ENCODE measurements at regions not wholly inside any gene's neighbourhood (a gene's known extent, or its start where the extent isn't known, plus 50 kb on each side); places are given as distances from the start of the nearest gene placed in this dataset.

DNA sequence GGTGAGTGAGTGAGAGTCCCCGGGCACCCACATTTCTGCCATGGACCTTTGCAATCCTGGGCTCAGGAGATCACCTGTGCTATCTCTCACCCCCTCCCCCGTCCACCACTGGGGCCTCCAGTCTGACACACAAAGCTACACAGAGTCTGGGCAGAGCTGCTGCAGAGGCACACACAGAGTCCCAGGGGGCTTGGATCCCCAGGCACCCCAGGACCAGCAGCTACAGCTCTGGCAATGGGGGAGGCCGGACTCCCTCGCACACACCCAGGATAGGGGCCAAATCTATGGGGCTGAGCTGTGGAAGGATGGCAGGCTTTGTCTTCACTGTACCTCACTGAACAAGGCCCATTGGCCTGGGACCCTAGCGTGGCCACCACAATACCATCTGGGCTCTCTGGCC is 328.8 kb downstream of the MAN2A1 start:
- no peak for TF ChIP-seq CTCF (IDR thresholded peaks at IDR 0.05; ENCODE audit: low read depth, low read length)
- Histone ChIP-seq H3K9me3 (no peaks in the 10 kb centered on the region), H3K27me3 (no peaks in the 10 kb centered on the region), H3K4me1 (no peaks in the 10 kb centered on the region), H3K36me3 (no peaks in the 10 kb centered on the region), H3K4me3 (ENCODE audit: low read depth, low read length) (no peak overlapping the region)
- DNase-seq, result no peak

GRCh38 chr5:110019119-110019518 is 329.4 kb downstream of the MAN2A1 start:
- no peaks in the 10 kb centered on the region for H3K36me3 ChIP-seq
- no peak for DNase-seq
- no peak for TF ChIP-seq CTCF (IDR thresholded peaks at IDR 0.05; ENCODE audit: low read depth, low read length)
- no peaks in the 10 kb centered on the region for H3K9me3 ChIP-seq
- no peak overlapping the region for H3K4me3 ChIP-seq (ENCODE audit: low read depth, low read length)
- H3K27me3 ChIP-seq, result no peaks in the 10 kb centered on the region
- no peaks in the 10 kb centered on the region for H3K4me1 ChIP-seq

DNA sequence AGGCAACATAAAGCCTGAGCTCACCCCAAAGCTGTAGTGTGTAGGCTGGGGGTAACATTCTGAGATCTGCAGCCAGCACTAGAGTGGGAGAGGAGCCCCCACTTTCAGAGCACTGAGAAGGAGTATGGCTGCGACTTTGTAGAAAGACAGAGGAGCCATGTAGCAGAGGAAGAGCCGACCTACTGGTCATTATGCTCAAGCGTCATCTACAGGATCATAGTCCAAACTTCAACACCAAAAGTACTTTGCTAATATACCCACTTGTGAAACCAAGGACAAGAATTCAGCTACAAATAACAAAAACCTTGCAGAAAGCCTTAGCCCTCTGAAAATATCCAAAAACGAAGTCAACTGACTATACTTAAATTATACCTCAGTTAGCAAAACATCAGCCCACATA is 330.1 kb downstream of the MAN2A1 start:
- Histone ChIP-seq H3K4me3 (ENCODE audit: low read depth, low read length) (no peak overlapping the region), H3K36me3 (no peaks in the 10 kb centered on the region), H3K9me3 (no peaks in the 10 kb centered on the region), H3K4me1 (no peaks in the 10 kb centered on the region), H3K27me3 (no peaks in the 10 kb centered on the region)
- no peak for DNase-seq
- no peak for TF ChIP-seq CTCF (IDR thresholded peaks at IDR 0.05; ENCODE audit: low read depth, low read length)

DNA sequence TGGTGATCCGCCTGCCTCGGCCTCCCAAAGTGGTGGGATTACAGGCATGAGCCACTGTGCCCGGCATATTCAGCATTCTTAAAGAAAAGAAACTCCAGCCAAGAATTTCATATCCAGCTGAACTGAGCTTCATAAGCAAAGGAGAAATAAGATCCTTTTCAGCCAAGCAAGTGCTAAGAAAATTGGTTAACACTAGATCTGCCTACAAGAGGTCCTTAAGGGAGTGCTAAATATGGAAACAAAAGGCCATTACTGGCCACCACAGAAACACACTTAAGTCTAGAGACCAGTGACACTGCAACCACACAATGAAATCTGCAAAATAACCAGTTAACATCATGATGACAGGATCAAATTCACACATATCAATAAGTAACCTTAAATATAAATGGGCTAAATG is 331.5 kb downstream of the MAN2A1 start:
- Histone ChIP-seq H3K27me3 (no peaks in the 10 kb centered on the region), H3K9me3 (no peaks in the 10 kb centered on the region), H3K36me3 (no peaks in the 10 kb centered on the region), H3K4me1 (no peaks in the 10 kb centered on the region), H3K4me3 (ENCODE audit: low read depth, low read length) (no peak overlapping the region)
- TF ChIP-seq CTCF (IDR thresholded peaks at IDR 0.05; ENCODE audit: low read depth, low read length), result no peak
- DNase-seq, result no peak

GRCh38 chr5:110025160-110025559 is 335.4 kb downstream of the MAN2A1 start:
- no peak for DNase-seq
- H3K27me3 ChIP-seq, result no peaks in the 10 kb centered on the region
- no peak for TF ChIP-seq CTCF (IDR thresholded peaks at IDR 0.05; ENCODE audit: low read depth, low read length)
- H3K4me1 ChIP-seq, result no peaks in the 10 kb centered on the region
- H3K4me3 ChIP-seq (ENCODE audit: low read depth, low read length), result no peak overlapping the region
- no peaks in the 10 kb centered on the region for H3K36me3 ChIP-seq
- H3K9me3 ChIP-seq, result no peaks in the 10 kb centered on the region

GRCh38 chr5:110027527-110028322 is 338.0 kb downstream of the MAN2A1 start:
- no peak overlapping the region for H3K4me3 ChIP-seq (ENCODE audit: low read depth, low read length)
- DNase-seq, result no peak
- H3K27me3 ChIP-seq, result no peaks in the 10 kb centered on the region
- no peaks in the 10 kb centered on the region for H3K36me3 ChIP-seq
- TF ChIP-seq CTCF (IDR thresholded peaks at IDR 0.05; ENCODE audit: low read depth, low read length), result no peak
- H3K4me1 ChIP-seq, result no peaks in the 10 kb centered on the region
- H3K9me3 ChIP-seq, result no peaks in the 10 kb centered on the region
